ENCODE measurements at regions not wholly inside any gene's neighbourhood (a gene's known extent, or its start where the extent isn't known, plus 50 kb on each side); places are given as distances from the start of the nearest gene placed in this dataset.
"Not testable (repeated sequence)": the region's sequence is repeated elsewhere in the genome, so short reads cannot be mapped to it uniquely, and the experiment has no call there.

DNA sequence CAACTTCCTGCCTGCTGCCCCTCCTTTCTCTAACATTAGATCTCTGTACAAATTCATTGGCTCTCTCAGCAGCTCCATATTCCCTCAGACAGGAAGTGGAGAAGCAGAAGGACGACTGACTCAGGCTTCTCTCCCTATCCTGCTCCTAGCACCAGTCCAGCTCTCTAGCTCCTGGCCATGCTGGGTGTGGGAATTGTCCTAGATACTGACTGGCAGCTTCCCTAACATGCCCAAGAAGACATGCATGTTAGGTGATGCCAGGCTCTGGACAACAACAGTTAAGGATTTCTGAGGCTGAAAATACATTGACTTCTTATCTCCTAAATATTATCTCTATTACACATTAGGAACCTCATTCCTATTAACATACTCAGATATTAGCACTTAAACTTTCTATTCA lies 292.9 kb downstream of the IKZF2 start:
- no peak for DNase-seq

DNA sequence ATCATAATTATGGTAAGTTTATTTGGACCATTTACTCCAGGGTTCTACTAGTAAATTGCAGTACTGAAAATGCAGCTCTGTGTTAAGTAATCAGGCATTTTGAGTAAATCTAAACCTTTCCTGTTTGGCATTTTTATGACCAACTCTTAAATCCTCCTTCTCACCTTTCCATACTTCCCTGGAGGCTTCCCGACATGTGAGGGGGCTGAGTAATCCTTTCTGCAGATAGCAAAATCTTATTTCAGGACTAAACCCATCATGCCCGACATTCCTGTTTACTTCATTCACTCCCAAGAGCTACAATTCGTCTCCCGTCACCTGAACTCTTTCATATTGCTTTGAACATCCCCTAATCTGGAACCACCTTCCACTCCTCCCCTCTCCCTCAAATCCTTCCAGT lies 296.6 kb downstream of the IKZF2 start:
- no peak for DNase-seq

DNA sequence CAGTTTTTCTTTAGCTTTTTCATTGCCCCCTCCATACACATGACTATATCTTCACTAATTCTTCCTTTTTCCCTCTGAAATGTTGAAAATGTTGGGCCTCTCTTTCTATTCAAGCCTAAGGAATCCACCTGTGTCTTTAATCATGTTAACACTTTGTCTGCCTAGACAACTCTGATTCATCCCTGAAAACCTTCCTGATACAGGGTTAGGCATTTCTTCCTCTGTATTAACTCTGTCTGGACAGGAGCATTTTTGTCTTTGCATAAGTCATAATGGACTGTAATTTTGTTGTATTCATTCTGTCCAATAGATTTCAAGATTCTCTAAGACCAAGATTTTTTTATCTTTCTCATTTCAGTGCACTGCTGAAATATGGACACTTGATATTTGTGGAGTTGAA lies 297.3 kb downstream of the IKZF2 start:
- no peak for DNase-seq

- no peak for DNase-seq
Observed at GRCh38 chr2:212845941-212846340, 305.5 kb downstream of the IKZF2 start.

DNA sequence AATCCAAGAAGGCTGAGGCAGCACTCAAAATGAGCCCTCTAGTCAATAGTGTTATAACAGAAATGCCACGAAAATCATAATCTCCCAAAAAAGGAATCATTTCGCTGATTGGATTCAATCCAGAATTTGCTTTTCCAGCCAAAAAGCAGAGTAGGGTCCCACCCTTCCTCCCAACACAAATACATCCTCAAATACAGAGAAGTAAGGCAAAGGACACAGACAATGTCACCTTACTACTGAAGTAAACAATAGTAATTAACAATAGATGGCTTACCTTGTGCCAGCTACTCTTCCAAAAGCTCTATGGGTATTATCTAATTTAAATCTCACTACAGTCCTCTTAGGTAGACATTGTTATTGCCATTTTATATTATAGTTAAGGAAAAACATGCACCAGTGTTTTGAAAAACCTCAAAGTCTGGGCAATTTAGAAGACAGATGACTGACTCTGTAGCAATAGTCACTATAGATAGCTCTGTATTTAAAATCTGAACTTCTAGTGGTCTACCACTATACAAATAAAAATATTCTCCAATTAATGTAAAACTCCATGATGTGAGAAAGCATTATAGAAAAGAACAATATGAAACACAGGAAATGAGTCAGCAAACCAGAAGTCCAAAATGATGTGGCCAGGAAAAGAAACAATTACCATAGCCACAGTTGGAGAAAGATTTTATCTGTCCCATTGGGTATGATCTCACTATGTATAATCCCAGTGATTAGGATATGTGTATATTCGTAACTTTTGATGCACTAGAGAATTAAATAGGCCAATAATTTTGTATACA lies 305.0 kb upstream of the ERBB4 start:
- DNase-seq, result no peak

DNA sequence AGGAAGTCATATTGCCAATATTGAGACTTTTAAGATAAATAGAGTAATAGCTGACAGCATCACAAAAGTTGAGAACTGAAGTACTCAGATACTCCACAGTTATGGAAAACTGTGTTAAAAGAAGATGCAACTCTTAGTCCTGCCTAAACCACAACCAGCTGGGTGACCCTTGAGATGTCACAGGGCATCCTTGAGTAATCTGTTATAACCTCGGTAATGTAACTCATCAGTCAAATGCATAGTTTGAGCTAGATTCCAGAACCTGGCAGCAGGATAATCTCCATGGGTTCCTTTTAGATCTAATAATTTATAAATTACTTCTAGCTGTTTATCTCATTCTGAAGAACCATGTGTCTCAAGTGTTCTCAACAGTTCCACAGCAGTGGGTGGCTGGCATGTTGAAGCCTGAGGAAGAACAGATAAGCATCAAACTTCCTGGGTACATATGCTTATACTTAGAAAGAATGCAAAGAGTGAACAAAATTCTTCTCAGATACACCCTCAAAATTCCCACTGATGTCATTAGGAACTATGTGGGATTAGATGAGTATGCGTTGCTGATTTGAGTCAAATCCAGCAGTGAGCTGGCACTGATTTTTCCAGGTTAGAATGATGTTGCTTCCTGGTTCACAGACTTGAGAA lies 304.1 kb upstream of the ERBB4 start:
- DNase-seq, result no peak

- DNase-seq, result no peak
Observed at GRCh38 chr2:212841460-212841859, 302.9 kb upstream of the ERBB4 start.

DNA sequence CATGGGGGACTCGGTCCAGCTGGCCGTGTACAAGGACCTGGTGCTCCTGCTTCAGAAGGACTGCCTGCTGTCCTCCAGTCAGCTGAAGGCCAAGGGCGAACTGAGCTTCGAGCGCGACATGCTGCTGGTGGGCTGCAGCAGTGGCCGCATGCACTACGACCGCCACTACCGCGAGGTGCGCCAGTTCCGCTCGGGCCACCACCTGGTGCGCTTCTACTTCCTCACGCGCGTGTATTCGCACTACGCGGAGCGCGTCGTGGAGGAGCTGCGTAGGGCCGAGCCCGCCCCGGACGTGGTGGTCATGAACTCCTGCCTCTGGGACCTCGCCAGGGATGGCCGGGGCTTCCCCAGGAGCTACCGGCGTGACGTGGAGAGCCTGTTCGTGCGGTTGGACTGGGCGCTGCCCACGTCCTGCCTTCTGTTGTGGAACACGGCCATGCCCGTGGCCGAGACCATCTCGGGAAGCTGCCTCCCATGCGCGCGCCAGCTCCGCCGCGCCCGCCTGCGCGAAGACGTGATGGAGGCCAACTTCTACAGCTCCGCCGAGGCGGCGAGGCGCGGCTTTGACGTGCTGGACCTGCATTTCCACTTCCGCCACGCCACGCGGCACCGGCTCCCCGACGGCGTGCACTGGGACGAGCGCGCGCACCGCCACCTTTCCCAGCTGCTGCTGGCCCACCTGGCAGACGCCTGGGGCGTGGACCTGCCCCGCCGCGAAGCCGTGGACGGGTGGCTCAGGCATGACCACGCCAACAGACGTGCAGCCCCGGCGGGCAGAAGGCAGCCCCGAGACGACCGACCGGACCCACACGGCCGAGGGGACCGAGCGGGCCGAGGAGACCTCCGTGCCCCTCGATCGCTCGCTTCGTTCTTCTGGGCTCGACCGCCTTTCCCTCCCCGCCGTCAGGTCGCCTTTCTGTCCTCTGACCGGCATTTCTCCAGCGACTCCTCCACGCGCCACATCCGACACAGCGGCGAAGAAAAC lies 293.9 kb upstream of the ERBB4 start:
- no peak for DNase-seq

- no peak for DNase-seq
Observed at GRCh38 chr2:212831671-212832199, 293.1 kb upstream of the ERBB4 start.

DNA sequence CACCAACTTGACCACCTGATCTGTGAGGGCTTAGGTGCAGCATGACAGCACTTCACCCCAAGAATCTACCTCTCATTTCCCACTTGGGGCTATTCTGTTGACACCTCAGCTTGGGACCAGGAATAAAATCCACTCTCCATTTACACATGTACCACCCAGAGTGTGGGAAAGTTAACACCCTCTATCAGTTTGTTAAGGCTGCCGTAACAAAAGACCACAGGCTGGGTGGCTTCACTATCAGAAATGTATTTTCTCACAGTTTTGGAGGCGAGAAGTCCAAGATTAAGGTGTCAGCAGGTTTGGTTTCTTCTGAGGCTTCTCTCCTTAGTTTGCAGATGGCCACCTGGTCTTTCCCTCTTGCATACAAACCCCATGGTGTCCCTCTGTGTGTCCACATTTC lies 277.7 kb upstream of the ERBB4 start:
- DNase-seq, result no peak

DNA sequence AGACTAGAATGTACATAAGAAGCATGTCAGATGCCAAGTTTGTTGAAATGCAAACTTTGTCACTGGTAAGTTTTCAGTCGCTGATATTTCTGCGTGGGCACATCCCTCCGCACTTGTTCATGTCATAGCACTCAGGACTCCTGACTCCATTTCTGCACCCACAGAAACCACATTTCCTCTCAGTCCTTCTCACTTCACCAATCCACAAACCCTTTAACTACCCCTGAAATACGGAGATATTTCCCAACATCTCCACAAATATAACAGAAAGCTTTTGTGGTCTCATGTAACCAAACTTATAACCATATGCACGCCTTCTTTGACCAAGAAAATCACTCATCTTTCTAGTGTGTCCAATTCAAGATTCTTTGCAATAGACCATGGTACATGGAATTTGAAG lies 276.9 kb upstream of the ERBB4 start:
- DNase-seq, result no peak

GRCh38 chr2:212814941-212815340 lies 276.3 kb upstream of the ERBB4 start:
- DNase-seq, result no peak

GRCh38 chr2:212811921-212812320 lies 273.3 kb upstream of the ERBB4 start:
- DNase-seq, result no peak

DNA sequence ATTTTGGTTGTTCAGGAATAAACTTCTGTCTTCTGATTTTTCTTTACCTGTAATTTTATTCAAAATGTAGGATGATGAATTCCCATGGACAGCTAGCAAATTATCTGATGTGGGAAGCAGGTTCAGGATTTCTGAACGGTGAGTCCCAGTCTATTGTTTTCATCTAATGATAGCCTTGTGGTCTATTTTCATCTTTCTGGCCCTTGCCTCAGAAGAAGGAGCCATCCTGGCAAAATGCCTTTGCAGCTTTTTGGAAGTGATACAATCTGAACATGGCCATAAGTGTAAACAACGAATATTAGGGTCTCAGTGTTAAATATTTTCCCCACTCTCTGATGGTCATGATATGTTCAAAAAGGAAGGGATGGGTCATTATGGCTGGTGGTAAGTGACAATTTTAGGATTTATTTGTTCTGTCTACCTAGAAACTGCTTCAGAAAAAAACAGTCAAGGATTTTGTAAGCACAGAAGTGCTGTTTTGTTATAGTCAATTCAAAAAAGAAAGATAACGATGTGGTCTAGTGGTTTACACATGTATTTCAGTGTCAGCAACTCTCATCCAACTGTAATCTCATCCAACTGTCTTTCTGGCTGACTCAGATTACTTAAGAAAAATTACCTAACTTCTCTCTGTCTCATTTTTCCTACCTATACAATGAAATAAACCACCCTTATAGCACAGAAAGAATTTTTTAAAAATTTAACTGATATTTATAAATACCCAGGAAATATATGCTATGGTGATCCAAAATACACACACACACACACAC lies 272.6 kb upstream of the ERBB4 start:
- DNase-seq, result no peak

GRCh38 chr2:212797484-212798205 lies 259.0 kb upstream of the ERBB4 start:
- DNase-seq, result no peak

- no peak for DNase-seq
Observed at GRCh38 chr2:212794471-212794870, 255.9 kb upstream of the ERBB4 start.

- DNase-seq, result no peak
Observed at GRCh38 chr2:212791569-212791968, 253.0 kb upstream of the ERBB4 start.

GRCh38 chr2:212786088-212786487 lies 247.5 kb upstream of the ERBB4 start:
- not testable (repeated sequence) for DNase-seq

DNA sequence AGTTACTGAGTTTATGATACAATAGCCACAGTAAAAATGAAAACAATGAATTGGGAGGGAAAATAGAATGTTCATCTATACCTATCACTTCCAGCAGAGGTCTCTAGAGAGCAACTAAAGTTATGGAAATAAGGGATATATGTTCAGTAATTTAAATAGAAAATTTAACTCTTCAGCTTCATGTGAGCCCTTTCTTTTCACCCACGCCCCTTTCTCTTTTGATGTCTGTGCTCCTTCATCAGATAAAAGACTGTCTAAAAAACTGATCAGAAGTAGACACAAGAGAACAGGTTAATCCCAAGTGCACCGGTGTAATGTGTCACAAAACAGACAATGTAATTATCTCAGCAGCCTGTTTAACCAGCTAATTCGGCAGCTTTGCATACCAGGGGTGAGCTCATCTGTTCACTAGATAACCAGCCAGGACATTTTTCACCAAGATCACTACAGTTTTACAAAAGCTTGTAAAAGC lies 238.5 kb upstream of the ERBB4 start:
- DNase-seq, result peak; percentile 47

- DNase-seq, result no peak
Observed at GRCh38 chr2:212773808-212774339, 235.3 kb upstream of the ERBB4 start.

DNA sequence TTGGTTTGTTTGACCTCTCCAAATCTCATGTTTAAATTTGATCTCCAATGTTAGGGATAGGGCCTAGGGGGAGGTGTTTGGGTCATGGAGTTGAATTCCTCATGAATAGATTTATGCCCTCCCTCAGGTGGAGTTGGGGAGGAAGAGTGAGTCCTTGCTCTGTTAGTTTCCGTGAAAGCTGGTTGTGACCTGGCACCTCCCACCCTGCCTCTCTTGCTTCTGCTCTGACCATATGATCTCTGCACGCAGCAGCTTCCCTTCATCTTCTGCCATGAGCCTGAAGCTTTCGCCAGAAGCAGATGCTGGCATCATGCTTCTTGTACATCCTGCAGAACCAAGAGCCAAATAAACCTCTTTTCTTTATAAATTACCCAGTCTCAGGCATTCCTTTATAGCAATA lies 231.6 kb upstream of the ERBB4 start:
- DNase-seq, result no peak

All from NCI-H1694 treated with DMSO at 0.1 percent for 48 hours (cell line).